Frontal cortex (tissue), 3 donors: ENCODE measurements at regions not wholly inside any gene's neighbourhood (a gene's known extent, or its start where the extent isn't known, plus 50 kb on each side); places are given as distances from the start of the nearest gene placed in this dataset.
"Not testable (repeated sequence)": the region's sequence is repeated elsewhere in the genome, so short reads cannot be mapped to it uniquely, and the experiment has no call there.

Experiments
- DNase-seq, 2 donors: peaks; one replicate each; pipeline ENCODE4 v3.0.0; 2012; ENCODE audit warnings: low spot score in 2 of 2
- FAIRE-seq: peaks from 2 replicates; lab custom pipeline; 2012; peaks lifted over from hg19 to GRCh38; lab: Jason Lieb, UNC
- donor health status: control.
- donor health status: control.
- donor health status: control.

- DNase-seq (no peak), FAIRE-seq (no peak)
Measured at GRCh38 chr10:64142395-64142794, 621.2 kb downstream of the REEP3 start.

- FAIRE-seq (no peak), DNase-seq (no peak)
Measured at GRCh38 chr10:64148607-64149006, 627.4 kb downstream of the REEP3 start.

- FAIRE-seq = no peak
- no peak for DNase-seq
Measured at GRCh38 chr10:64156166-64156565, 635.0 kb downstream of the REEP3 start.

GRCh38 chr10:64158551-64158950 is 637.4 kb downstream of the REEP3 start:
- no peak for FAIRE-seq
- DNase-seq = no peak

GRCh38 chr10:64159910-64160872 is 639.0 kb downstream of the REEP3 start:
- FAIRE-seq = no peak
- no peak for DNase-seq

GRCh38 chr10:64170791-64171190 is 649.6 kb downstream of the REEP3 start:
- no peak for FAIRE-seq
- DNase-seq = no peak

- DNase-seq (no peak), FAIRE-seq (no peak)
Measured at GRCh38 chr10:64173826-64174225, 652.6 kb downstream of the REEP3 start.

GRCh38 chr10:64174666-64175255 is 653.6 kb downstream of the REEP3 start:
- DNase-seq = no peak
- no peak for FAIRE-seq

- no peak for FAIRE-seq
Measured at GRCh38 chr10:64175271-64175962, 654.2 kb downstream of the REEP3 start.

GRCh38 chr10:64182671-64183070 is 661.5 kb downstream of the REEP3 start:
- DNase-seq = no peak
- FAIRE-seq = peak; percentile 68

More at GRCh38 chr10:64175271-64175962, 654.2 kb downstream of the REEP3 start:
- DNase-seq = no peak

GRCh38 chr10:64191286-64191685 is 670.1 kb downstream of the REEP3 start:
- FAIRE-seq (no peak), DNase-seq (no peak)

GRCh38 chr10:64196638-64197315 is 675.6 kb downstream of the REEP3 start:
- no peak for FAIRE-seq

GRCh38 chr10:64201936-64202335 is 680.7 kb downstream of the REEP3 start:
- FAIRE-seq (no peak), DNase-seq (no peak)

More at GRCh38 chr10:64196638-64197315, 675.6 kb downstream of the REEP3 start:
- no peak for DNase-seq

- not testable (repeated sequence) for FAIRE-seq, DNase-seq
Measured at GRCh38 chr10:64204504-64204903, 683.3 kb downstream of the REEP3 start.

- DNase-seq = no peak
- FAIRE-seq = no peak
Measured at GRCh38 chr10:64206409-64206808, 685.2 kb downstream of the REEP3 start.

- DNase-seq = no peak
Measured at GRCh38 chr10:64209561-64209960, 688.4 kb downstream of the REEP3 start.

GRCh38 chr10:64210211-64210610 is 689.0 kb downstream of the REEP3 start:
- DNase-seq = no peak
- no peak for FAIRE-seq

More at GRCh38 chr10:64209561-64209960, 688.4 kb downstream of the REEP3 start:
- FAIRE-seq = no peak

GRCh38 chr10:64211466-64211865 is 690.3 kb downstream of the REEP3 start:
- DNase-seq = no peak
- no peak for FAIRE-seq

GRCh38 chr10:64215088-64215487 is 693.9 kb downstream of the REEP3 start:
- FAIRE-seq = no peak
- DNase-seq = no peak
